Heart left ventricle (tissue), 16 donors: ENCODE measurements at regions not wholly inside any gene's neighbourhood (a gene's known extent, or its start where the extent isn't known, plus 50 kb on each side); places are given as distances from the start of the nearest gene placed in this dataset.
A peak's percentile ranks its signal among the peaks of the same experiment; 100 is the strongest.

Experiments
- ATAC-seq, 4 donors: fragments of 200-7000 bp; cut with Tn5 transposase; one replicate each; pipeline ENCODE4 v1.9.1; 2020 to 2022; ENCODE audit warnings: moderate library complexity in 4 of 4, mild to moderate bottlenecking in 3 of 4, moderate number of reproducible peaks in 1 of 4
- DNase-seq, 5 donors: peaks; one replicate each; pipeline ENCODE4 v3.0.0-alpha.2; 2020
- H3K27ac ChIP-seq, 12 donors: fragments of 200-600 bp; sonication (generic) in 4 of 12; one replicate each; pipeline versions ENCODE4 v1.5.0 to v1.8.0; 2016 to 2022; ENCODE audit warnings: mild to moderate bottlenecking in 2 of 12
- H3K27me3 ChIP-seq, 9 donors: fragments of 200-600 bp; sonication (generic) in 2 of 9; one replicate each; pipeline versions ENCODE4 v1.5.1 to v1.8.0; 2016 to 2022; ENCODE audit warnings: mild to moderate bottlenecking in 3 of 9
- H3K36me3 ChIP-seq, 9 donors: fragments of 200-600 bp; sonication (generic) in 2 of 9; one replicate each; pipeline versions ENCODE4 v1.5.0 to v1.8.0; 2018 to 2022; ENCODE audit warnings: mild to moderate bottlenecking in 2 of 9
- H3K4me1 ChIP-seq, 12 donors: fragments of 200-600 bp; sonication (generic) in 4 of 12; one replicate each; pipeline versions ENCODE4 v1.5.0 to v1.8.0; 2016 to 2022; ENCODE audit warnings: mild to moderate bottlenecking in 3 of 12
- H3K4me3 ChIP-seq, 12 donors: fragments of 200-600 bp; sonication (generic) in 4 of 12; one replicate each; pipeline versions ENCODE4 v1.5.0 to v1.8.0; 2017 to 2022; ENCODE audit warnings: mild to moderate bottlenecking in 9 of 12, moderate library complexity in 4 of 12
- H3K9me3 ChIP-seq, 12 donors: fragments of 200-600 bp; sonication (generic) in 4 of 12; one replicate each; pipeline versions ENCODE4 v1.5.0 to v1.8.0; 2016 to 2022; ENCODE audit warnings: mild to moderate bottlenecking in 1 of 12
- CTCF ChIP-seq, 12 donors: fragments of 200-600 bp; sonication (generic) in 4 of 12; IDR thresholded peaks; one replicate each; pipeline versions ENCODE4 v1.5.0 to v1.8.0; 2018 to 2022; ENCODE audit warnings: antibody characterized with exemption in 12 of 12, mild to moderate bottlenecking in 5 of 12
- POLR2A ChIP-seq, 2 donors: fragments of 450-650 bp; IDR thresholded peaks; one replicate each; pipeline ENCODE4 v1.6.1; 2017; ENCODE audit warnings: antibody characterized with exemption in 2 of 2, mild to moderate bottlenecking in 2 of 2, moderate library complexity in 2 of 2
- WGBS, 4 donors: extraction: QIAGEN DNeasy Blood & Tissue Kit in 2 of 4; methylation state at CpG; one replicate each; pipeline versions ENCODE4 v1.1.5 to v1.1.7; 2013 to 2018; 5-methylcytosine and 5-hydroxymethylcytosine counted together
- intact Hi-C, 10 donors: fragments of 100-400 bp; cut with DNase I; formaldehyde crosslinking; loops; one replicate each; pipeline versions ENCODE4 v1.11.1 to v1.14.2; 2022
- donor health status: ischemic (EF 13 %, LVEDD 7.1; RV severe dilation, severe dysfunction).
- donor health status: healthy with polysubstance abuse.
- donor health status: DM: no; HTN: yes; CAD: no.
- donor health status: DM: no; HTN: no; CAD: no.
- donor health status: ischemic (EF 25% LVEDD 6.9; RV normal size, moderate dysfunction).
- donor health status: ischemic (EF 25% LVEDD 5.7; RV mildly dilated, moderate dysfunction).
- donor health status: healthy.
- donor health status: DM: yes; HTN: yes; CAD: no.
- donor health status: ischemic (EF 35%, LVEDD 5.7; RV mildly dilated, moderate dysfunction).
- donor health status: nonischemic (EF 11% LVEDD 7.7; RV severe dilation, severe dysfunction).
- donor health status: DM: yes; HTN: yes; CAD: no.
- donor health status: PGD.
- donor health status: ischemic (EF 29% LVEDD 5.4; RV normal size, mild dysfunction).
- donor health status: nonischemic (EF 23%, LVEDD 6.1; RV moderate dilation, normal function).

DNA sequence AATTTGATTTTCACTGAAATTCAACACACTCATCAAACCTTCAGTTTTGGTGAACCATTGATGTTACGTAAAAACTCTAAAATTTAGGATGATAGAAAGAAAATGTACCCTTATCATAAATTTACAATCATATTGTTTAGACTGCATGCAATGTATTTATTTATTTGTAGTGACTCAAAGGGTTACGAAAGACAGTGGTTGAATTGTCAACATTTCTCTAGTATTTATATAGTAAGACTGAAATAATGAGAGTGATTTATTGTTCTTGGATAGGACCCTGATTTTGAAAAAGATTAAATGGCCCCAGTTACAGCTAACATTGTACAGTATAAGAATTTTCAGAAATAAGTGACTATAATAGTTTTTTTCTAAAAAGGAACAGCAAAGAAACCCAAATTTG, 591.5 kb downstream of the RFPL4B start:
- H3K9me3 ChIP-seq: no peaks in the 10 kb centered on the region
- no peaks in the 10 kb centered on the region for H3K27me3 ChIP-seq
- WGBS, 4 donors: 75 to 97% (median 96%) methylated on average over 2 of the region's 2 CpGs
- intact Hi-C loops: loop anchor here in 1 of 10 donors (5.0 kb wide), 1 partner anchor 39 kb away; no protein-coding TSS in a partner anchor
- TF ChIP-seq POLR2A (IDR thresholded peaks at IDR 0.05): no peak
- no peak for TF ChIP-seq CTCF (IDR thresholded peaks at IDR 0.05)
- H3K4me1 ChIP-seq: peaks cover 0 to 23% (median 2%) of the 10 kb centered on the region in 12 donors
- no peak overlapping the region for H3K27ac ChIP-seq
- H3K36me3 ChIP-seq: no peaks in the 10 kb centered on the region
- H3K4me3 ChIP-seq: no peak overlapping the region
- DNase-seq (no peak), ATAC-seq (no peak)

DNA sequence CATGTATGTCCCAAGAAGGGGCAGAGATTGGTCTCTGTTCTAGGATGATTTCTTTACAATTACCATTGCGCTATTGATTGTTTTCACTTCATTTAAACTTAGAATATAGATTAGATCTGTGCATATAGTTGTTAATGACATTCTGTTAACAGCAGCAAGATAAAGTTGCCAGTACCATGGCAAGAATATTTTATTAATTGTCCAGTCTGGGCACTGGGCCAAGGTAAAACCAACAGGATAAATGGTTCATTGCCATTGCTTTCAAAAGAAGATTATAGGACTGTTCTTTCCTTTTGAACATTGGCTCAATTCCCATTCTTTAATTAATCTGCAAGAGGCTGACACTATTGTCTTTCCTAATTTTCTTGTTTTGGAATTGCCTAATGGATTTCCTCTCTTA, 592.4 kb downstream of the RFPL4B start:
- peaks cover 0 to under 1% (median 0%) of the 10 kb centered on the region in 12 donors for H3K9me3 ChIP-seq
- TF ChIP-seq CTCF (IDR thresholded peaks at IDR 0.05): no peak
- TF ChIP-seq POLR2A (IDR thresholded peaks at IDR 0.05): no peak
- no peak overlapping the region for H3K27ac ChIP-seq
- no peak for DNase-seq
- no peak overlapping the region for H3K4me3 ChIP-seq
- H3K4me1 ChIP-seq: peaks cover 0 to 23% (median 2%) of the 10 kb centered on the region in 12 donors
- WGBS, 4 donors: 52 to 59% (median 54%) methylated on average over 1 of the region's 1 CpG
- ATAC-seq: no peak
- intact Hi-C loops: loop anchor here in 1 of 10 donors (5.0 kb wide), 1 partner anchor 38 kb away; no protein-coding TSS in a partner anchor
- H3K27me3 ChIP-seq: no peaks in the 10 kb centered on the region
- H3K36me3 ChIP-seq: no peaks in the 10 kb centered on the region

- peaks cover 0 to 2% (median 0%) of the 10 kb centered on the region in 12 donors for H3K9me3 ChIP-seq
- no peaks in the 10 kb centered on the region for H3K27me3 ChIP-seq
- no peak for DNase-seq
- no peak for TF ChIP-seq POLR2A (IDR thresholded peaks at IDR 0.05)
- TF ChIP-seq CTCF (IDR thresholded peaks at IDR 0.05): no peak
- no peak overlapping the region for H3K27ac ChIP-seq
- H3K4me3 ChIP-seq: no peak overlapping the region
- no peak for ATAC-seq
- peaks cover 0 to 14% (median 2%) of the 10 kb centered on the region in 12 donors for H3K4me1 ChIP-seq
- no peaks in the 10 kb centered on the region for H3K36me3 ChIP-seq
- intact Hi-C loops: no loop called here
These were observed 594.5 kb downstream of the RFPL4B start for GRCh38 chr6:112941613-112942012.

DNA sequence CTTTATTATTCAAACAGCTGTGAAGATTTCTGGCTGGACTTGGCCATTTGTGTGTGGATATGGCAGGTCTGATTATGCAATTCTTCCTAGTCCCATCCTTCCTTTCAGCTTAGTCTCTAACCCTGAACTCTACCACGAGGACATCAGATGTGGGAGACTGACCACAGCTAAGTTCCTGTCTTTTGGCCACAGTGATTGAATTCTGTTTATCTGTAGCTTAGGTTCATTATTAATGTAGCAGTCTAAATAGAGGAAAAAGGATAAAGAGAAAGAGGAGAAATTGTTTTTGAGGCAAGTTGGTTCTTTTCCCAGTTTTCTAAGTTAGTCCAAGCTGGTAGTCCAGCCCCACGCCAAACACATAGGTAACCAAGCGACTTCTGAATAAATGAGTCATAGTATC, 598.9 kb downstream of the RFPL4B start:
- Histone ChIP-seq H3K27me3 (no peaks in the 10 kb centered on the region), H3K27ac (peak overlapping the region in 1 of 12 donors; percentile 4), H3K9me3 (peaks cover 0 to 2% (median 0%) of the 10 kb centered on the region in 12 donors), H3K36me3 (no peaks in the 10 kb centered on the region), H3K4me3 (no peak overlapping the region), H3K4me1 (peaks cover 0 to 4% (median 0%) of the 10 kb centered on the region in 12 donors)
- 70 to 81% (median 76%) methylated on average over 3 of the region's 3 CpGs for WGBS, 4 donors
- ATAC-seq: peak in 3 of 4 donors; percentile 38 to 65 (median 55)
- peak in 1 of 5 donors; percentile 21 for DNase-seq
- intact Hi-C loops: no loop called here
- TF ChIP-seq POLR2A (IDR thresholded peaks at IDR 0.05) (no peak), CTCF (IDR thresholded peaks at IDR 0.05) (no peak)
